ENCODE measurements at regions not wholly inside any gene's neighbourhood (a gene's known extent, or its start where the extent isn't known, plus 50 kb on each side); places are given as distances from the start of the nearest gene placed in this dataset.

- H3K4me2 ChIP-seq (ENCODE audit: extremely low read depth, insufficient read depth, low read length): peak overlapping the region; percentile 35
- peak overlapping the region in 1 of 4 experiments; percentile 15 for H3K4me3 ChIP-seq (replicated peaks in 1 of 4; ENCODE audit: control extremely low read depth in 1 of 4, insufficient read depth in 1 of 4, low read depth in 3 of 4, low read length in 4 of 4)
- DNase-seq (ENCODE audit: low read depth in 2 of 2): peak in 1 of 2 donors; percentile 9
- TF ChIP-seq, protein P1, sequence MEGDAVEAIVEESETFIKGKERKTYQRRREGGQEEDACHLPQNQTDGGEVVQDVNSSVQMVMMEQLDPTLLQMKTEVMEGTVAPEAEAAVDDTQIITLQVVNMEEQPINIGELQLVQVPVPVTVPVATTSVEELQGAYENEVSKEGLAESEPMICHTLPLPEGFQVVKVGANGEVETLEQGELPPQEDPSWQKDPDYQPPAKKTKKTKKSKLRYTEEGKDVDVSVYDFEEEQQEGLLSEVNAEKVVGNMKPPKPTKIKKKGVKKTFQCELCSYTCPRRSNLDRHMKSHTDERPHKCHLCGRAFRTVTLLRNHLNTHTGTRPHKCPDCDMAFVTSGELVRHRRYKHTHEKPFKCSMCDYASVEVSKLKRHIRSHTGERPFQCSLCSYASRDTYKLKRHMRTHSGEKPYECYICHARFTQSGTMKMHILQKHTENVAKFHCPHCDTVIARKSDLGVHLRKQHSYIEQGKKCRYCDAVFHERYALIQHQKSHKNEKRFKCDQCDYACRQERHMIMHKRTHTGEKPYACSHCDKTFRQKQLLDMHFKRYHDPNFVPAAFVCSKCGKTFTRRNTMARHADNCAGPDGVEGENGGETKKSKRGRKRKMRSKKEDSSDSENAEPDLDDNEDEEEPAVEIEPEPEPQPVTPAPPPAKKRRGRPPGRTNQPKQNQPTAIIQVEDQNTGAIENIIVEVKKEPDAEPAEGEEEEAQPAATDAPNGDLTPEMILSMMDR (conservative IDR thresholded peaks at IDR 0.05 in 1 of 2, IDR thresholded peaks at IDR 0.05 in 1 of 2; ENCODE audit: low read depth in 1 of 2, low read length in 2 of 2): no peak
- no peak for TF ChIP-seq EZH2 (IDR thresholded peaks at IDR 0.05; ENCODE audit: low read length, missing control alignments)
- H3K36me3 ChIP-seq (ENCODE audit: control insufficient read depth, insufficient read depth, low read length): no peaks in the 10 kb centered on the region
- H3K4me1 ChIP-seq (ENCODE audit: control insufficient read depth, extremely low read depth, insufficient read depth, low read length): no peaks in the 10 kb centered on the region
- no peak overlapping the region for H3K27ac ChIP-seq (ENCODE audit: insufficient read depth, low read length)
- H4K20me1 ChIP-seq (ENCODE audit: control insufficient read depth, extremely low read depth, insufficient read depth, low read length): no peaks in the 10 kb centered on the region
- no peaks in the 10 kb centered on the region for H3K27me3 ChIP-seq (ENCODE audit: control insufficient read depth, insufficient read depth, low read length)
- no peaks in the 10 kb centered on the region for H3K9me3 ChIP-seq (ENCODE audit: control insufficient read depth, insufficient read depth, low read depth, low read length)
- H2AFZ ChIP-seq (ENCODE audit: low read length): peak overlapping the region; percentile 33
- H3K79me2 ChIP-seq (ENCODE audit: control insufficient read depth, insufficient read depth, low read length): no peaks in the 10 kb centered on the region
- no peak overlapping the region for H3K9ac ChIP-seq (ENCODE audit: insufficient read depth, low read length)
Observed at GRCh38 chr15:96457841-96458240, 127.3 kb downstream of the NR2F2 start.

DNA sequence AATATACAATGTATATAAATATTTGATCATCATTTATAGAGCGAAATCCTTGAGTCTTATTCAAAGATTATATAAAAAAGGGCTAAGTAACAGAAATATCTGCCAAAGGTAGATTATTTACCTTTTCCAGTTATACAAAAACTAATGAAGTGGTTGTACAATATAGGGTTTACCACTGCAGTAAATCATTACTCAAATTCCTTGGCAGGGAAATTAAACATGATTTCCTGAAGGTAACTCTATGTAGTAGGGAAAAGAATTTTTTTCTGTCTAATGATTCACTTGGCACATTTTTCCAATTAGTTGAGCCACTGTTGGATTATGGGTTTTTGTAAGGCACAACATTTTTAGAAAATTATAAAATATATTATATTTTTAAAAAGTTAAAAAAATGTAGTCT is 129.6 kb downstream of the NR2F2 start:
- H2AFZ ChIP-seq (ENCODE audit: low read length): no peak overlapping the region
- no peak for DNase-seq (ENCODE audit: low read depth in 2 of 2)
- no peak overlapping the region for H3K27ac ChIP-seq (ENCODE audit: insufficient read depth, low read length)
- no peaks in the 10 kb centered on the region for H3K79me2 ChIP-seq (ENCODE audit: control insufficient read depth, insufficient read depth, low read length)
- no peak overlapping the region for H3K4me3 ChIP-seq (replicated peaks in 1 of 4; ENCODE audit: control extremely low read depth in 1 of 4, insufficient read depth in 1 of 4, low read depth in 3 of 4, low read length in 4 of 4)
- H3K9me3 ChIP-seq (ENCODE audit: control insufficient read depth, insufficient read depth, low read depth, low read length): no peaks in the 10 kb centered on the region
- no peak overlapping the region for H3K9ac ChIP-seq (ENCODE audit: insufficient read depth, low read length)
- no peaks in the 10 kb centered on the region for H3K36me3 ChIP-seq (ENCODE audit: control insufficient read depth, insufficient read depth, low read length)
- no peak overlapping the region for H3K4me2 ChIP-seq (ENCODE audit: extremely low read depth, insufficient read depth, low read length)
- no peaks in the 10 kb centered on the region for H3K4me1 ChIP-seq (ENCODE audit: control insufficient read depth, extremely low read depth, insufficient read depth, low read length)
- H3K27me3 ChIP-seq (ENCODE audit: control insufficient read depth, insufficient read depth, low read length): no peaks in the 10 kb centered on the region
- no peaks in the 10 kb centered on the region for H4K20me1 ChIP-seq (ENCODE audit: control insufficient read depth, extremely low read depth, insufficient read depth, low read length)
- TF ChIP-seq EZH2 (IDR thresholded peaks at IDR 0.05; ENCODE audit: low read length, missing control alignments): no peak
- TF ChIP-seq, protein P1 (conservative IDR thresholded peaks at IDR 0.05 in 1 of 2, IDR thresholded peaks at IDR 0.05 in 1 of 2; ENCODE audit: low read depth in 1 of 2, low read length in 2 of 2): no peak

- no peak overlapping the region for H3K9ac ChIP-seq (ENCODE audit: insufficient read depth, low read length)
- no peaks in the 10 kb centered on the region for H3K79me2 ChIP-seq (ENCODE audit: control insufficient read depth, insufficient read depth, low read length)
- no peak overlapping the region for H3K4me3 ChIP-seq (replicated peaks in 1 of 4; ENCODE audit: control extremely low read depth in 1 of 4, insufficient read depth in 1 of 4, low read depth in 3 of 4, low read length in 4 of 4)
- H4K20me1 ChIP-seq (ENCODE audit: control insufficient read depth, extremely low read depth, insufficient read depth, low read length): no peaks in the 10 kb centered on the region
- no peak overlapping the region for H3K4me2 ChIP-seq (ENCODE audit: extremely low read depth, insufficient read depth, low read length)
- no peaks in the 10 kb centered on the region for H3K9me3 ChIP-seq (ENCODE audit: control insufficient read depth, insufficient read depth, low read depth, low read length)
- H3K36me3 ChIP-seq (ENCODE audit: control insufficient read depth, insufficient read depth, low read length): no peaks in the 10 kb centered on the region
- no peaks in the 10 kb centered on the region for H3K27me3 ChIP-seq (ENCODE audit: control insufficient read depth, insufficient read depth, low read length)
- DNase-seq (ENCODE audit: low read depth in 2 of 2): peak in 1 of 2 donors; percentile 14
- no peak overlapping the region for H3K27ac ChIP-seq (ENCODE audit: insufficient read depth, low read length)
- H2AFZ ChIP-seq (ENCODE audit: low read length): no peak overlapping the region
- TF ChIP-seq EZH2 (IDR thresholded peaks at IDR 0.05; ENCODE audit: low read length, missing control alignments): no peak
- TF ChIP-seq, protein P1 (conservative IDR thresholded peaks at IDR 0.05 in 1 of 2, IDR thresholded peaks at IDR 0.05 in 1 of 2; ENCODE audit: low read depth in 1 of 2, low read length in 2 of 2): peak; percentile 31 to 52
- no peaks in the 10 kb centered on the region for H3K4me1 ChIP-seq (ENCODE audit: control insufficient read depth, extremely low read depth, insufficient read depth, low read length)
Observed at GRCh38 chr15:96462768-96463750, 132.6 kb downstream of the NR2F2 start.

Measured in fibroblast of lung (primary cell).